ENCODE measurements at regions not wholly inside any gene's neighbourhood (a gene's known extent, or its start where the extent isn't known, plus 50 kb on each side); places are given as distances from the start of the nearest gene placed in this dataset.

GRCh38 chr20:37630993-37631392, 62.8 kb upstream of the CTNNBL1 start:
- H3K9ac ChIP-seq (ENCODE audit: low read depth, low read length) = no peak overlapping the region
- TF ChIP-seq, protein P1, sequence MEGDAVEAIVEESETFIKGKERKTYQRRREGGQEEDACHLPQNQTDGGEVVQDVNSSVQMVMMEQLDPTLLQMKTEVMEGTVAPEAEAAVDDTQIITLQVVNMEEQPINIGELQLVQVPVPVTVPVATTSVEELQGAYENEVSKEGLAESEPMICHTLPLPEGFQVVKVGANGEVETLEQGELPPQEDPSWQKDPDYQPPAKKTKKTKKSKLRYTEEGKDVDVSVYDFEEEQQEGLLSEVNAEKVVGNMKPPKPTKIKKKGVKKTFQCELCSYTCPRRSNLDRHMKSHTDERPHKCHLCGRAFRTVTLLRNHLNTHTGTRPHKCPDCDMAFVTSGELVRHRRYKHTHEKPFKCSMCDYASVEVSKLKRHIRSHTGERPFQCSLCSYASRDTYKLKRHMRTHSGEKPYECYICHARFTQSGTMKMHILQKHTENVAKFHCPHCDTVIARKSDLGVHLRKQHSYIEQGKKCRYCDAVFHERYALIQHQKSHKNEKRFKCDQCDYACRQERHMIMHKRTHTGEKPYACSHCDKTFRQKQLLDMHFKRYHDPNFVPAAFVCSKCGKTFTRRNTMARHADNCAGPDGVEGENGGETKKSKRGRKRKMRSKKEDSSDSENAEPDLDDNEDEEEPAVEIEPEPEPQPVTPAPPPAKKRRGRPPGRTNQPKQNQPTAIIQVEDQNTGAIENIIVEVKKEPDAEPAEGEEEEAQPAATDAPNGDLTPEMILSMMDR (IDR thresholded peaks at IDR 0.05; ENCODE audit: borderline replicate concordance, extremely low read depth, low read length, poor library complexity, severe bottlenecking) = no peak
- TF ChIP-seq EZH2 (IDR thresholded peaks at IDR 0.05; ENCODE audit: borderline replicate concordance, low read depth, low read length, severe bottlenecking) = no peak
- H4K20me1 ChIP-seq (ENCODE audit: insufficient read depth, low read length) = peaks cover 4% of the 10 kb centered on the region; the same call in 1 of the 2 replicates
- H3K4me2 ChIP-seq (ENCODE audit: insufficient read depth, low read length) = no peak overlapping the region
- peaks cover 6% of the 10 kb centered on the region for H3K9me3 ChIP-seq (ENCODE audit: insufficient read depth, low read length, severe bottlenecking)
- H3K27ac ChIP-seq (ENCODE audit: low read length) = no peak overlapping the region
- DNase-seq (no peak), ATAC-seq (ENCODE audit: insufficient read depth, low read depth) (no peak)
- no peaks in the 10 kb centered on the region for H3K4me1 ChIP-seq (ENCODE audit: insufficient read depth, low read length)
- no peaks in the 10 kb centered on the region for H3K27me3 ChIP-seq (ENCODE audit: insufficient read depth, low read length, poor library complexity)
- H3K4me3 ChIP-seq (ENCODE audit: low read depth in 1 of 2, low read length in 2 of 2) = no peak overlapping the region
- no peak overlapping the region for H2AFZ ChIP-seq (ENCODE audit: low read depth, low read length)
- H3K79me2 ChIP-seq (ENCODE audit: insufficient read depth, low read length) = no peaks in the 10 kb centered on the region
- no peaks in the 10 kb centered on the region for H3K36me3 ChIP-seq (ENCODE audit: insufficient read depth, low read length)

- no peaks in the 10 kb centered on the region for H3K27me3 ChIP-seq (ENCODE audit: insufficient read depth, low read length, poor library complexity)
Measured at GRCh38 chr20:37630166-37630565, 63.7 kb upstream of the CTNNBL1 start.

GRCh38 chr20:37627767-37628130, 66.1 kb upstream of the CTNNBL1 start:
- no peak overlapping the region for H3K27ac ChIP-seq (ENCODE audit: low read length)
- H3K4me1 ChIP-seq (ENCODE audit: insufficient read depth, low read length) = no peaks in the 10 kb centered on the region
- ATAC-seq (ENCODE audit: insufficient read depth, low read depth) (no peak), DNase-seq (no peak)
- no peaks in the 10 kb centered on the region for H3K36me3 ChIP-seq (ENCODE audit: insufficient read depth, low read length)
- no peak overlapping the region for H3K4me3 ChIP-seq (ENCODE audit: low read depth in 1 of 2, low read length in 2 of 2)
- no peak overlapping the region for H3K9ac ChIP-seq (ENCODE audit: low read depth, low read length)
- no peak overlapping the region for H2AFZ ChIP-seq (ENCODE audit: low read depth, low read length)
- no peaks in the 10 kb centered on the region for H3K79me2 ChIP-seq (ENCODE audit: insufficient read depth, low read length)
- no peaks in the 10 kb centered on the region for H3K9me3 ChIP-seq (ENCODE audit: insufficient read depth, low read length, severe bottlenecking)
- no peak overlapping the region for H3K4me2 ChIP-seq (ENCODE audit: insufficient read depth, low read length)
- no peak for TF ChIP-seq EZH2 (IDR thresholded peaks at IDR 0.05; ENCODE audit: borderline replicate concordance, low read depth, low read length, severe bottlenecking)
- TF ChIP-seq, protein P1 (IDR thresholded peaks at IDR 0.05; ENCODE audit: borderline replicate concordance, extremely low read depth, low read length, poor library complexity, severe bottlenecking) = no peak
- H4K20me1 ChIP-seq (ENCODE audit: insufficient read depth, low read length) = peaks cover 8% of the 10 kb centered on the region; the same call in 1 of the 2 replicates
- H3K27me3 ChIP-seq (ENCODE audit: insufficient read depth, low read length, poor library complexity) = no peaks in the 10 kb centered on the region

More at GRCh38 chr20:37630166-37630565, 63.7 kb upstream of the CTNNBL1 start:
- Histone ChIP-seq H3K4me1 (ENCODE audit: insufficient read depth, low read length) (no peaks in the 10 kb centered on the region), H3K4me2 (ENCODE audit: insufficient read depth, low read length) (no peak overlapping the region), H4K20me1 (ENCODE audit: insufficient read depth, low read length) (peaks cover 8% of the 10 kb centered on the region; the same call in 1 of the 2 replicates), H3K9me3 (ENCODE audit: insufficient read depth, low read length, severe bottlenecking) (peaks cover 3% of the 10 kb centered on the region), H3K79me2 (ENCODE audit: insufficient read depth, low read length) (no peaks in the 10 kb centered on the region), H3K9ac (ENCODE audit: low read depth, low read length) (no peak overlapping the region), H3K27ac (ENCODE audit: low read length) (no peak overlapping the region), H2AFZ (ENCODE audit: low read depth, low read length) (no peak overlapping the region), H3K4me3 (ENCODE audit: low read depth in 1 of 2, low read length in 2 of 2) (no peak overlapping the region), H3K36me3 (ENCODE audit: insufficient read depth, low read length) (no peaks in the 10 kb centered on the region)
- TF ChIP-seq, protein P1 (IDR thresholded peaks at IDR 0.05; ENCODE audit: borderline replicate concordance, extremely low read depth, low read length, poor library complexity, severe bottlenecking) = no peak
- no peak for TF ChIP-seq EZH2 (IDR thresholded peaks at IDR 0.05; ENCODE audit: borderline replicate concordance, low read depth, low read length, severe bottlenecking)
- ATAC-seq (ENCODE audit: insufficient read depth, low read depth) (no peak), DNase-seq (no peak)

All from DND-41 (cell line).